ENCODE measurements at regions not wholly inside any gene's neighbourhood (a gene's known extent, or its start where the extent isn't known, plus 50 kb on each side); places are given as distances from the start of the nearest gene placed in this dataset.
A peak's percentile ranks its signal among the peaks of the same experiment; 100 is the strongest.

- DNase-seq, result no peak
Measured at GRCh38 chr1:219109424-219110018, 64.2 kb upstream of the LYPLAL1 start.

- DNase-seq, result no peak
Measured at GRCh38 chr1:219113261-219113660, 60.4 kb upstream of the LYPLAL1 start.

GRCh38 chr1:219114014-219114413, 59.7 kb upstream of the LYPLAL1 start:
- DNase-seq, result no peak

GRCh38 chr1:219119839-219120238, 53.8 kb upstream of the LYPLAL1 start:
- no peak for DNase-seq

DNA sequence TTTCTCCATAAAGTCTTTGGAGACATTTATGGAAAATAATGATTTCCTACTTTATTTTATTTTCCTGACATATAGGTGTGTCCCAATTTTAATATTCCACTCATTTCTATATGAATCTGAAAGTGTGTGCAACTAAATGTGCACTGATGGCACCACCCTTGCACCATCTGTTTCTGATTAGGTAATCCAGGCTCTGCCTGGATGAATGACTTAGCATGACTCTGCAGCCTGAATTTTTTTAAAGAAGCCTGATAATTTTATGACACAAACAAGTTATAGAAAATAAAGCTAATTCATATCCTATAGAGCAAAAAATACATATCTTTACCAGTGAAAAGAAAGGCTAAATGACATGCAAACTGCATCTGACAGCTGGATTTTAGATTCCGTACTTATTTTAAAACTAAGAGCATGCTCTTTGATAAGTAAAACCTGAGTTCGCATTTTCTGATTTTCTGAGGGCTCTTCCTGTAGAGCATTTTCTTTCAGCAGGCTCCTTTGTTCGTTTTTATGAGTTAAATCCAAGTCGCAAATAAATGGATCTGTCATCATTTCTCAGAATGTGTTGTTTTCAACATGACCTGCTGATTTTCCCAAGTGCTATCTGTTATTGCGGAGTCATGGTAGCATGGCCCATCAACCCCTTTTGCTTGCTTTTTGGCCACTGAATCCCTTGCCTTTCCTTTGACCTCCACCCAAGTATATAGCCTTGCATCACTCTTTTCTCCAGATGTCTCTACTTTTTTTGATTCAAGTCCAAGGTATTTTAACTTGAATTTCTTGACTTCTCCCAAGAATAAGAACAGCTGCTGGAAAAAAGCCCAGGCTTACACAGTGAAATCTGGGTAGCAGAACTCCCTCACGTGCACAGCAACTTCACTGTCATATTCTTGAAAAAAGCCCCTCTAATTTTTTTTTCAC, 52.8 kb upstream of the LYPLAL1 start:
- DNase-seq, result peak; percentile 97

- DNase-seq, result peak; percentile 69
Measured at GRCh38 chr1:219121679-219122078, 52.0 kb upstream of the LYPLAL1 start.

- DNase-seq, result peak; percentile 28
Measured at GRCh38 chr1:219123036-219123435, 50.6 kb upstream of the LYPLAL1 start.

Data from fibroblast of upper back skin (primary cell).